ENCODE measurements at regions not wholly inside any gene's neighbourhood (a gene's known extent, or its start where the extent isn't known, plus 50 kb on each side); places are given as distances from the start of the nearest gene placed in this dataset.
"Not testable (repeated sequence)": the region's sequence is repeated elsewhere in the genome, so short reads cannot be mapped to it uniquely, and the experiment has no call there.

GRCh38 chr12:62164036-62164435 is 96.2 kb upstream of the USP15 start:
- no peak for DNase-seq

- DNase-seq, result no peak
These were observed 93.7 kb upstream of the USP15 start for GRCh38 chr12:62166525-62166924.

- no peak for DNase-seq
These were observed 91.8 kb upstream of the USP15 start for GRCh38 chr12:62168411-62168810.

GRCh38 chr12:62170241-62170640 is 90.0 kb upstream of the USP15 start:
- DNase-seq, result no peak

GRCh38 chr12:62190689-62191490 is 69.3 kb upstream of the USP15 start:
- no peak for DNase-seq

- no peak for DNase-seq
These were observed 68.6 kb upstream of the USP15 start for GRCh38 chr12:62191491-62192179.

- peak; percentile 71 for DNase-seq
These were observed 67.9 kb upstream of the USP15 start for GRCh38 chr12:62192180-62192902.

GRCh38 chr12:62192903-62193250 is 67.3 kb upstream of the USP15 start:
- DNase-seq, result no peak

GRCh38 chr12:62194031-62194430 is 66.2 kb upstream of the USP15 start:
- DNase-seq, result no peak

- no peak for DNase-seq
These were observed 65.6 kb upstream of the USP15 start for GRCh38 chr12:62194616-62195015.

- no peak for DNase-seq
These were observed 64.1 kb upstream of the USP15 start for GRCh38 chr12:62196146-62196545.

GRCh38 chr12:62202861-62203260 is 57.3 kb upstream of the USP15 start:
- not testable (repeated sequence) for DNase-seq

- no peak for DNase-seq
These were observed 54.9 kb upstream of the USP15 start for GRCh38 chr12:62205346-62205745.

- no peak for DNase-seq
These were observed 53.0 kb upstream of the USP15 start for GRCh38 chr12:62207248-62207647.

Data from CD4-positive, alpha-beta T cell treated with Interleukin-4 for 4 hours (primary cell).